ENCODE measurements at regions not wholly inside any gene's neighbourhood (a gene's known extent, or its start where the extent isn't known, plus 50 kb on each side); places are given as distances from the start of the nearest gene placed in this dataset.

GRCh38 chr15:99857836-99858235, 124.6 kb upstream of the LYSMD4 start:
- no peaks in the 10 kb centered on the region for H3K4me1 ChIP-seq (ENCODE audit: control insufficient read depth, insufficient read depth, low read depth, low read length)
- no peak overlapping the region for H2BK12ac ChIP-seq (ENCODE audit: low read length in 2 of 2)
- WGBS: 100% methylated on average over 1 of the region's 1 CpG
- DNase-seq: no peak
- no peak overlapping the region for H3K9ac ChIP-seq (ENCODE audit: low read length)
- H2BK15ac ChIP-seq (ENCODE audit: low read depth, poor library complexity, severe bottlenecking): no peak overlapping the region
- no peak overlapping the region for H3K4ac ChIP-seq (ENCODE audit: low read depth in 1 of 2, low read length in 2 of 2)
- H3K9me3 ChIP-seq (ENCODE audit: control insufficient read depth, low read length): no peaks in the 10 kb centered on the region
- no peak overlapping the region for H3K4me2 ChIP-seq (ENCODE audit: low read length, poor library complexity, severe bottlenecking)
- no peak overlapping the region for H2AFZ ChIP-seq (ENCODE audit: low read depth, low read length)
- no peaks in the 10 kb centered on the region for H3K79me1 ChIP-seq (replicated peaks; ENCODE audit: low read length, poor library complexity, severe bottlenecking)
- H3K27ac ChIP-seq (ENCODE audit: low read length, poor library complexity, severe bottlenecking): no peak overlapping the region
- H2BK120ac ChIP-seq (ENCODE audit: low read depth, low read length): no peak overlapping the region
- H4K91ac ChIP-seq (ENCODE audit: low read length): no peak overlapping the region
- H3K36me3 ChIP-seq (ENCODE audit: control insufficient read depth in 1 of 2, insufficient read depth in 2 of 2, low read depth in 1 of 2, low read length in 2 of 2): no peaks in the 10 kb centered on the region
- H3K27me3 ChIP-seq (ENCODE audit: control insufficient read depth in 1 of 2, insufficient read depth in 1 of 2, low read length in 2 of 2): no peaks in the 10 kb centered on the region
- no peak overlapping the region for H2AK5ac ChIP-seq (ENCODE audit: low read length, severe bottlenecking)
- H3K18ac ChIP-seq (ENCODE audit: low read depth in 1 of 2, low read length in 2 of 2): no peak overlapping the region
- no peak overlapping the region for H2BK5ac ChIP-seq (ENCODE audit: low read depth, low read length, poor library complexity, severe bottlenecking)
- H3K14ac ChIP-seq (ENCODE audit: low read length in 2 of 2): no peak overlapping the region
- H3K4me3 ChIP-seq (ENCODE audit: insufficient read depth in 1 of 2, low read depth in 1 of 2, low read length in 2 of 2): no peak overlapping the region
- no peak overlapping the region for H4K8ac ChIP-seq (ENCODE audit: low read length)
- H3K23ac ChIP-seq (ENCODE audit: low read length in 2 of 2): no peak overlapping the region

- Histone ChIP-seq H2BK15ac (ENCODE audit: low read depth, poor library complexity, severe bottlenecking) (no peak overlapping the region), H3K9me3 (ENCODE audit: control insufficient read depth, low read length) (no peaks in the 10 kb centered on the region), H3K27me3 (ENCODE audit: control insufficient read depth in 1 of 2, insufficient read depth in 1 of 2, low read length in 2 of 2) (no peaks in the 10 kb centered on the region), H2BK5ac (ENCODE audit: low read depth, low read length, poor library complexity, severe bottlenecking) (no peak overlapping the region), H3K4me2 (ENCODE audit: low read length, poor library complexity, severe bottlenecking) (no peak overlapping the region), H3K36me3 (ENCODE audit: control insufficient read depth in 1 of 2, insufficient read depth in 2 of 2, low read depth in 1 of 2, low read length in 2 of 2) (no peaks in the 10 kb centered on the region), H3K14ac (ENCODE audit: low read length in 2 of 2) (no peak overlapping the region), H4K91ac (ENCODE audit: low read length) (no peak overlapping the region), H3K9ac (ENCODE audit: low read length) (no peak overlapping the region), H4K8ac (ENCODE audit: low read length) (no peak overlapping the region), H3K4me1 (ENCODE audit: control insufficient read depth, insufficient read depth, low read depth, low read length) (no peaks in the 10 kb centered on the region), H3K18ac (ENCODE audit: low read depth in 1 of 2, low read length in 2 of 2) (no peak overlapping the region), H3K23ac (ENCODE audit: low read length in 2 of 2) (no peak overlapping the region), H3K79me1 (replicated peaks; ENCODE audit: low read length, poor library complexity, severe bottlenecking) (no peaks in the 10 kb centered on the region), H3K4me3 (ENCODE audit: insufficient read depth in 1 of 2, low read depth in 1 of 2, low read length in 2 of 2) (no peak overlapping the region), H2AK5ac (ENCODE audit: low read length, severe bottlenecking) (no peak overlapping the region), H2BK12ac (ENCODE audit: low read length in 2 of 2) (no peak overlapping the region), H3K27ac (ENCODE audit: low read length, poor library complexity, severe bottlenecking) (no peak overlapping the region), H2AFZ (ENCODE audit: low read depth, low read length) (no peak overlapping the region), H2BK120ac (ENCODE audit: low read depth, low read length) (no peak overlapping the region), H3K4ac (ENCODE audit: low read depth in 1 of 2, low read length in 2 of 2) (no peak overlapping the region)
- DNase-seq: no peak
- WGBS: no CpG with 5 or more reads among the region's 1 CpG
Measured at GRCh38 chr15:99850517-99850916, 117.3 kb upstream of the LYSMD4 start.

GRCh38 chr15:99845009-99845408, 111.8 kb upstream of the LYSMD4 start:
- Histone ChIP-seq H3K4me3 (ENCODE audit: insufficient read depth in 1 of 2, low read depth in 1 of 2, low read length in 2 of 2) (no peak overlapping the region), H3K27ac (ENCODE audit: low read length, poor library complexity, severe bottlenecking) (no peak overlapping the region), H2BK5ac (ENCODE audit: low read depth, low read length, poor library complexity, severe bottlenecking) (no peak overlapping the region), H3K23ac (ENCODE audit: low read length in 2 of 2) (no peak overlapping the region), H2BK15ac (ENCODE audit: low read depth, poor library complexity, severe bottlenecking) (no peak overlapping the region), H3K14ac (ENCODE audit: low read length in 2 of 2) (no peak overlapping the region), H2AFZ (ENCODE audit: low read depth, low read length) (no peak overlapping the region), H3K9me3 (ENCODE audit: control insufficient read depth, low read length) (no peaks in the 10 kb centered on the region), H3K27me3 (ENCODE audit: control insufficient read depth in 1 of 2, insufficient read depth in 1 of 2, low read length in 2 of 2) (no peaks in the 10 kb centered on the region), H4K8ac (ENCODE audit: low read length) (no peak overlapping the region), H2BK120ac (ENCODE audit: low read depth, low read length) (no peak overlapping the region), H2AK5ac (ENCODE audit: low read length, severe bottlenecking) (no peak overlapping the region), H3K79me1 (replicated peaks; ENCODE audit: low read length, poor library complexity, severe bottlenecking) (no peaks in the 10 kb centered on the region), H3K4me2 (ENCODE audit: low read length, poor library complexity, severe bottlenecking) (no peak overlapping the region), H3K36me3 (ENCODE audit: control insufficient read depth in 1 of 2, insufficient read depth in 2 of 2, low read depth in 1 of 2, low read length in 2 of 2) (no peaks in the 10 kb centered on the region), H3K9ac (ENCODE audit: low read length) (no peak overlapping the region), H2BK12ac (ENCODE audit: low read length in 2 of 2) (no peak overlapping the region), H3K4me1 (ENCODE audit: control insufficient read depth, insufficient read depth, low read depth, low read length) (no peaks in the 10 kb centered on the region), H3K18ac (ENCODE audit: low read depth in 1 of 2, low read length in 2 of 2) (no peak overlapping the region), H3K4ac (ENCODE audit: low read depth in 1 of 2, low read length in 2 of 2) (no peak overlapping the region), H4K91ac (ENCODE audit: low read length) (no peak overlapping the region)
- peak; percentile 1 for DNase-seq
- WGBS: 100% methylated on average over 2 of the region's 3 CpGs

GRCh38 chr15:99844150-99844549, 110.9 kb upstream of the LYSMD4 start:
- Histone ChIP-seq H3K9ac (ENCODE audit: low read length) (no peak overlapping the region), H4K8ac (ENCODE audit: low read length) (no peak overlapping the region), H2BK12ac (ENCODE audit: low read length in 2 of 2) (no peak overlapping the region), H3K4me3 (ENCODE audit: insufficient read depth in 1 of 2, low read depth in 1 of 2, low read length in 2 of 2) (no peak overlapping the region), H4K91ac (ENCODE audit: low read length) (no peak overlapping the region), H2BK5ac (ENCODE audit: low read depth, low read length, poor library complexity, severe bottlenecking) (no peak overlapping the region), H3K23ac (ENCODE audit: low read length in 2 of 2) (no peak overlapping the region), H3K27me3 (ENCODE audit: control insufficient read depth in 1 of 2, insufficient read depth in 1 of 2, low read length in 2 of 2) (no peaks in the 10 kb centered on the region), H2BK15ac (ENCODE audit: low read depth, poor library complexity, severe bottlenecking) (no peak overlapping the region), H3K14ac (ENCODE audit: low read length in 2 of 2) (no peak overlapping the region), H3K79me1 (replicated peaks; ENCODE audit: low read length, poor library complexity, severe bottlenecking) (peaks cover 2% of the 10 kb centered on the region), H3K4ac (ENCODE audit: low read depth in 1 of 2, low read length in 2 of 2) (no peak overlapping the region), H2AFZ (ENCODE audit: low read depth, low read length) (no peak overlapping the region), H3K4me1 (ENCODE audit: control insufficient read depth, insufficient read depth, low read depth, low read length) (no peaks in the 10 kb centered on the region), H2BK120ac (ENCODE audit: low read depth, low read length) (no peak overlapping the region), H3K18ac (ENCODE audit: low read depth in 1 of 2, low read length in 2 of 2) (no peak overlapping the region), H3K9me3 (ENCODE audit: control insufficient read depth, low read length) (no peaks in the 10 kb centered on the region), H3K27ac (ENCODE audit: low read length, poor library complexity, severe bottlenecking) (no peak overlapping the region), H3K4me2 (ENCODE audit: low read length, poor library complexity, severe bottlenecking) (no peak overlapping the region), H2AK5ac (ENCODE audit: low read length, severe bottlenecking) (no peak overlapping the region), H3K36me3 (ENCODE audit: control insufficient read depth in 1 of 2, insufficient read depth in 2 of 2, low read depth in 1 of 2, low read length in 2 of 2) (no peaks in the 10 kb centered on the region)
- WGBS: 94% methylated on average over 5 of the region's 8 CpGs
- no peak for DNase-seq
